Duodenal mucosa (tissue), 2 donors: ENCODE measurements at regions not wholly inside any gene's neighbourhood (a gene's known extent, or its start where the extent isn't known, plus 50 kb on each side); places are given as distances from the start of the nearest gene placed in this dataset.

Experiments
- H3K27ac ChIP-seq: one replicate; pipeline ENCODE4 v1.7.0; 2013; ENCODE audit warnings: low read depth, low read length
- H3K27me3 ChIP-seq, 2 donors: one replicate each; pipeline ENCODE4 v1.7.0; 2013; ENCODE audit warnings: low read length in 2 of 2, control low read depth in 1 of 2; ENCODE audit not compliant: insufficient read depth in 2 of 2, control insufficient read depth in 1 of 2
- H3K36me3 ChIP-seq, 2 donors: one replicate each; pipeline ENCODE4 v1.7.0; 2013; ENCODE audit warnings: low read length in 2 of 2, control low read depth in 1 of 2; ENCODE audit not compliant: insufficient read depth in 2 of 2, control insufficient read depth in 1 of 2
- H3K4me1 ChIP-seq, 2 donors: one replicate each; pipeline ENCODE4 v1.7.0; 2013; ENCODE audit warnings: low read length in 2 of 2, control low read depth in 1 of 2; ENCODE audit not compliant: insufficient read depth in 2 of 2, control insufficient read depth in 1 of 2
- H3K4me3 ChIP-seq, 2 donors: one replicate each; pipeline ENCODE4 v1.7.0; 2013; ENCODE audit warnings: low read length in 2 of 2, low read depth in 1 of 2
- H3K9ac ChIP-seq, 2 donors: one replicate each; pipeline ENCODE4 v1.7.0; 2013; ENCODE audit warnings: low read length in 2 of 2, low read depth in 1 of 2
- H3K9me3 ChIP-seq, 2 donors: one replicate each; pipeline ENCODE4 v1.7.0; 2013; ENCODE audit warnings: low read length in 2 of 2, control low read depth in 1 of 2; ENCODE audit not compliant: control insufficient read depth in 1 of 2

DNA sequence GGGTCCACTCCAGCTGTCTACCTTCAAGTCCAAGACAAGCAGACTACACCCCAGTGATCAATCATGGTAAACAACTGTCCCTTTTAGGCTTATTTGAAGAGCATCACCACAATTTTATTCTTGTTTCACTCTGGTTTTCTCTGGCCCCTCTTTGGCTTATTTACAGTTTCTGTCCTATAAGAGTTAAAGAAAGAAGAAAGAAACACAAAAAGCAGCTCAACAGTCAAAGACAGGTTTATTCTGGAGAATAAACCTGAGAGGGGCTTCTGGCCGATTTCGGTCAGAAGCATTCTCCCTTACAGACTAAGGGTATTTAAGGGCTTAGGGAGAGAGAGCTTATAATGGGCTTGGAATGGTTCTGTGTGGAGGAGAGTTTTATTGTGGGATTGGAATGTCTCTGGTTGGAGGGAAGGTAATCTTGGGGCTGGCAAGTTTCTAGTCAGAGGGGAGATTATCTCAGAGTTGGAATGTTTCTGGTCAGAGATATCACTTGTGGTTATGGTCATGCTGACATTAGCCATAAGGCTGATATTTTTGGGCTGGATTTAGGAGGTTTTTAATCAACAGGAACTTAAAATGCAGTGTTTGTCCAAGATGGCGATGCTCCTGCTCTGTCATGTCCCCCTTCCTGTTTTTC is 161.0 kb downstream of the URB2 start:
- Histone ChIP-seq H3K9me3 (no peaks in the 10 kb centered on the region), H3K27ac (no peak overlapping the region), H3K4me3 (no peak overlapping the region), H3K27me3 (no peaks in the 10 kb centered on the region), H3K9ac (no peak overlapping the region), H3K4me1 (no peaks in the 10 kb centered on the region), H3K36me3 (no peaks in the 10 kb centered on the region)

DNA sequence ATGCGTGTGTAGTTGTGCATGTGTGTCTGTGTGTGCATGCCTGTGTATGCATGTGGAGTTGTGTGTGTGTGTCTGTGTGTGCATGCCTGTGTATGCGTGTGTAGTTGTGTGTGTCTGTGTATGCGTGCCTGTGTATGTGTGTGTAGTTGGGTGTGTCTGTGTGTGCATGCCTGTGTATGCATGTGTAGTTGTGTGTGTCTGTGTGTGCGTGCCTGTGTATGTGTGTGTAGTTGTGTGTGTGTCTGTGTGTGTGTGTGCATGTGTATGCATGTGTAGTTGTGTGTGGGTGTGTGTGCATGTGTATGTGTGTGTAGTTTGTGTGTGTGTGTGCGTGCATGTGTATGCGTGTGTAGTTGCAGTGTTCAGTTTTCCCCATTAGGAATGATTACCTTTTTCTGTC is 162.0 kb downstream of the URB2 start:
- H3K27me3 ChIP-seq: no peaks in the 10 kb centered on the region
- no peak overlapping the region for H3K4me3 ChIP-seq
- H3K27ac ChIP-seq: no peak overlapping the region
- no peaks in the 10 kb centered on the region for H3K4me1 ChIP-seq
- H3K9me3 ChIP-seq: no peaks in the 10 kb centered on the region
- H3K9ac ChIP-seq: no peak overlapping the region
- no peaks in the 10 kb centered on the region for H3K36me3 ChIP-seq

DNA sequence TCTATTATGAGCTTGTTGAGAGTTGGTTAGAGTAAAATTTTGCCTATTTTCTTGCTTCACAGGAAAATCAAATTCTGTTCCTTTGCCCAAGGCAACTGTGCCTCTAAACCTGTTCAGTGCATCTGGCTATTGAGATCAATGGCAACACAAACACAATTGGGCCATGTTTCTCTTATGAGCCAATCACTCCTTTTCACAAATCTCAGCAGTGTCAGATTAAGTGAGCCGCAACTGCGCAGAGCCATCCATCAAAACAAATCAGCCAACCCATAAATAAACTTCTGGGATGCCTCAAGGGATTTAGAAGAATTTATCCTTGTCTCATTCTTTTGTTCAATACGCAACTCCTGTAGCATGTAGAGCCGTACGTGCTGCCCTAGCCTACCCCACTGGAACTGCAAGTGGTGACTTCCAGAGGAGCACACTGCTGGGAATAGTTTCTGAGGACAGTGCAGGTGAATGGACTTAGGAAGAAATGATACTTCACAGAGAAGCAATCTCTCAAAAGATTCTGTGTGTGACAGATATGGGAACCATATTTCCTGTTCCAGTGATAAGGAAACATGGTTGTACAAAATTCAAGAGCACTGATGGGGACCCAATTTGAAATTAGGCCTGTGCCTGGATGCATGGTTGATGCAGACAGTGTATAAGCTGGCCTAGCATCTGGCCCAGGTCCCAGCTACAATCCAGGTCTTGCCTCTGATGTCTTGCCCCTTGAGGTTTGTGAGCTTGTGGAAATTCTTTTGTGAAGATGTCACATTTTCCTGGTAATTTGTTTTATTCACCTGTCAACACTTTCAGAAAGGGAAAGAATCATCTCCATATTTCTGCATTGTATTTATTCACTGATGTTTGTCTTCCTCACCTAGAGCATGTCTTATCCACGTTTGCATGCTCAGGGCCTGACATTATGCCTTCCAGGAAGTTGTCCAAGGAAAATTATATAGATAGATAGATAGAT is 166.2 kb downstream of the URB2 start:
- H3K36me3 ChIP-seq: no peaks in the 10 kb centered on the region
- H3K27me3 ChIP-seq: no peaks in the 10 kb centered on the region
- H3K27ac ChIP-seq: no peak overlapping the region
- no peak overlapping the region for H3K9ac ChIP-seq
- no peaks in the 10 kb centered on the region for H3K9me3 ChIP-seq
- H3K4me1 ChIP-seq: no peaks in the 10 kb centered on the region
- H3K4me3 ChIP-seq: no peak overlapping the region

DNA sequence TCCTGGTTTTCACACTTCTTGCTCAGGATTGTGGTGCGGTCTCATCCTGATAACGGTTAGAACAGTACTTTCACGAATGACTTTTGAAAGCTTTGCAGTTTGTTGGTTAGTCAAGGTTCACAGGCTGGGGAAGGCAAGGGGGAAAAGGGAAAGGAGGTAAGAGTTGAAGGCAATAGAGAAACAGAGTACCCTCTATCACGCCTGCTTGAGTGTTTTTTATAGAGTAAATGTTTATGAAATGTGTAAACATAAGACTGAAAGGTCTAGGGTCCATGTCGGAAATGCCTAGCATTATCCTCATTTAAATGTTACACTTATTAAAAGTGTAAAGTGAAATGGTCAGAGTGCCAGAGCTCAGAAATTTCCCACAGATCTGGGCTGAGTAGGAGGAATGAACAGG is 167.4 kb downstream of the URB2 start:
- H3K9me3 ChIP-seq: peaks cover 0 to 1% of the 10 kb centered on the region in 2 donors
- no peaks in the 10 kb centered on the region for H3K27me3 ChIP-seq
- no peaks in the 10 kb centered on the region for H3K36me3 ChIP-seq
- no peaks in the 10 kb centered on the region for H3K4me1 ChIP-seq
- H3K27ac ChIP-seq: no peak overlapping the region
- no peak overlapping the region for H3K4me3 ChIP-seq
- no peak overlapping the region for H3K9ac ChIP-seq

DNA sequence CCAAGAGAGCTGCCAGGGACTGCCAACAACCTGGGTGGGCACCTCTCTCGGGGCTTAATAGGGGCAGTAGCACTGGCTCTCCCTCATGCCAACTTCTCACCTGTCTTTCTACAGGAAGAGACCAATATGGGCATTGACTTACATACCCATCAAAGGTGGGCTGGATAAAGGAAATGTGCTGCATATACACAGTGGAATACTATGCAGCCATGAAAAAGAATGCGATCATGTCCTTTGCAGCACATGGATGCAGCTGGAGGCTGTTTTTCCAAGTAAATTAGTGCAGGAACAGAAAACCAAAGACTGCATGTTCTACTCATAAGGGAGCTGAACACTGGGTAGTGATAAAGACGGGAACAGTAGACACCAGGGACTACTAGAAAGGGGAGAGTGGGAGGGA is 172.5 kb downstream of the URB2 start:
- no peaks in the 10 kb centered on the region for H3K4me1 ChIP-seq
- no peak overlapping the region for H3K4me3 ChIP-seq
- H3K36me3 ChIP-seq: no peaks in the 10 kb centered on the region
- no peaks in the 10 kb centered on the region for H3K27me3 ChIP-seq
- peaks cover 0 to 3% of the 10 kb centered on the region in 2 donors for H3K9me3 ChIP-seq
- H3K27ac ChIP-seq: no peak overlapping the region
- H3K9ac ChIP-seq: no peak overlapping the region

DNA sequence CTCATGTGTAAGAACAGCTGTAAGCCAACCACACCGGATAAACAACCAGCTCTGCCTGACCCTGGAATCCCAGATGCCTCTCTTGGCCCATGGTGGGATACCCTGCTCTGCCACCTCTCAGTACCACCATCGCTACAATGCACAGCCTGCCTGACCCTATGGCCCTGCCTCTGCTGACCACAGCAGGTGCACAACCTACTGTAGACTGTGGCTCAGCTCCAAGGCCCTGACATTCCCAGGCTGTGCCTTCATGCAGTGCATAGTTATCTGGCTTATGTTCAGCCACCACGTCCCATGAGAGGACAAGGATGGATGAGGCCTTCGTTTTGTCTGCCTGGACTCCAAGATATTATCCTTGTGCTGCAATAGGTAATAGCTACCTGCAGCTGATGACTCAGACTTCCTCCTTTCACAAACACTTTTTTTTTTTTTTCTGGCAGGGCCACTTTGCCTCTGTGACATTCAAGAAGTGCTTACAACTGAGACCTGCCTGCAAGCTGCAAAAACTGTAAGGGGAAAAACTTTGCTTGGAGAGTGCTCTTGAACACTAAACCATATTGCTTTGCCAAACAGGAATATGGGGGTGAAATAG is 177.7 kb downstream of the URB2 start:
- Histone ChIP-seq H3K27me3 (no peaks in the 10 kb centered on the region), H3K36me3 (no peaks in the 10 kb centered on the region), H3K4me1 (no peaks in the 10 kb centered on the region), H3K9ac (no peak overlapping the region), H3K4me3 (no peak overlapping the region), H3K9me3 (peaks cover 5 to 14% of the 10 kb centered on the region in 2 donors), H3K27ac (no peak overlapping the region)

DNA sequence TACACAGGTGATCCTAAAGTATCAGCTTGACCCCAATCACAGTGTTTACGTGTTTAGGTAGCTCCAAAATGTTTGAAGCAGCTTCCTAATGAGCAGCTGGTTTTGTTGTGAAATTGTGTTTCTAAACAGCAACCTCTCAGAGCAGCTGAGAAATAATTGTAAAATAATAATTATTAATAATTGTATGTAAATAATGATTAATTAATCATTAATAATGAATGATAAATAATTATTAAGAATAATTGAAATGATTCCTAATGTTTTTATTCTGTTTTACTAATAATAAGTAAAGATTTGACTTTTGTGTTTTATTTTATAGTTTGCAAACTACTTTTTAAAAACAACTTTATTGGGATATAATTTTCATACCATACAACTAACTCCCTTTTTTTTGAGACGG is 182.2 kb downstream of the URB2 start:
- no peak overlapping the region for H3K9ac ChIP-seq
- H3K36me3 ChIP-seq: no peaks in the 10 kb centered on the region
- no peak overlapping the region for H3K27ac ChIP-seq
- H3K9me3 ChIP-seq: peaks cover 14 to 30% of the 10 kb centered on the region in 2 donors
- H3K4me1 ChIP-seq: no peaks in the 10 kb centered on the region
- H3K27me3 ChIP-seq: no peaks in the 10 kb centered on the region
- no peak overlapping the region for H3K4me3 ChIP-seq

DNA sequence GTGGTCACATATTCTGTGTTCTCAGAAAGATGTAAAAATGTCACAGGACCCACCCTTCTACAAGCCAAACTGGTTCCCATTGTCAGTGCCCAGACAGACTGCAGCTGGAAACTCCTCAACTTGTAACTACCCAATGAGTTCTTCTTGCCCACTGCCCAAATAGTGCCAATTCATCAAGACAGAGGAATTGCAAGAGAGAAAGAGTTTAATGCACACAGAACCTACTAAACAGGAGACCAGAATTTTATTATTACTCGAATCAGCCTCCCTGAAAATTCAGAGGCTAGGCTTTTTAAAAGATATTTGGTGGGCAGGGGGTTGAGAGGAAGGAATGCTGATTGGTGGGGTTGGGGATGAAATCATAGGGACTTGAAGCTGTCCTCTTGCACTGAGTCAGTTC is 184.1 kb downstream of the URB2 start:
- no peaks in the 10 kb centered on the region for H3K36me3 ChIP-seq
- no peak overlapping the region for H3K9ac ChIP-seq
- H3K4me3 ChIP-seq: no peak overlapping the region
- no peaks in the 10 kb centered on the region for H3K27me3 ChIP-seq
- no peaks in the 10 kb centered on the region for H3K4me1 ChIP-seq
- peaks cover 9 to 22% of the 10 kb centered on the region in 2 donors for H3K9me3 ChIP-seq
- H3K27ac ChIP-seq: no peak overlapping the region

DNA sequence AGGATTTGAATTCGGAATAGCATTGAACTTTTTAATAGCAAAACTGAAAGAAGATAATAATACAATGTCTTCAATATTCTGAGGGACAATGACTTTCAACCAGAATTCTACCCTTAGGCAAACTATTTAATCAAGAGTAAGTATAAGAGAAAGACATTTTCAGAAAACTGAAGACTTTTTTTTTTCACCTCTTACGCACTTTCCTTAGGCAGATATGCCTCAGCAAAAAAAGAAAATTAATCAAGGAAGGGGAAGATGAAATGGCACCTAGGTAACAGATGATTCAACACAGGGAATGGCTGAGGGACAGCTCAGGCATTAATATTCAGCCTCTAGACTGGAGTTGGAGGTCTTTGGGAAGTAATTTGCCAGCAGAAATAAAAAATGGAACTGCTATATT is 184.9 kb downstream of the URB2 start:
- no peak overlapping the region for H3K9ac ChIP-seq
- H3K9me3 ChIP-seq: peaks cover 8 to 16% of the 10 kb centered on the region in 2 donors
- H3K4me3 ChIP-seq: no peak overlapping the region
- no peaks in the 10 kb centered on the region for H3K27me3 ChIP-seq
- H3K36me3 ChIP-seq: no peaks in the 10 kb centered on the region
- no peak overlapping the region for H3K27ac ChIP-seq
- H3K4me1 ChIP-seq: no peaks in the 10 kb centered on the region

DNA sequence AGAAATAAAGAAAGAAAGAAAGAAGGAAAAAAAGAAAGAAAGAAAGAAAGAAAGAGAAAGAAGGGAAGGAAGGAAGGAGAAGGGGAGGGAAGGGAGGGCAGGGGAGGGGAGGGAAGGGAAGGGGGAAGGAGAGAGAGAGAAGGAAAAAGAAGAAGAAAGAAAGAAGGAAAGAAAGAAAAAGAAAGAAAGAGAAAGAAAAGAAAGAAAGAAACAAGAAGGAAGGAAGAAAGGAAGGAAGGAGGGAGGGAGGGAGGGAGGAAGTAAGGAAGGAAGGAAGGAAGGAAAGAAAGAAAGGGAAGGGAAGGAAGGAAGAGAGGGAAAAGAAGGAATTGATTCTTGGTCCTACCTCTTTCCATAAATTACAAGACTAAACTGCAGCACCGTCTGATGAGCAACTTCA is 186.1 kb downstream of the URB2 start:
- H3K9me3 ChIP-seq: peaks cover 8 to 16% of the 10 kb centered on the region in 2 donors
- no peak overlapping the region for H3K27ac ChIP-seq
- no peaks in the 10 kb centered on the region for H3K36me3 ChIP-seq
- no peak overlapping the region for H3K4me3 ChIP-seq
- no peaks in the 10 kb centered on the region for H3K4me1 ChIP-seq
- no peak overlapping the region for H3K9ac ChIP-seq
- H3K27me3 ChIP-seq: no peaks in the 10 kb centered on the region
